ENCODE measurements at regions not wholly inside any gene's neighbourhood (a gene's known extent, or its start where the extent isn't known, plus 50 kb on each side); places are given as distances from the start of the nearest gene placed in this dataset.

GRCh38 chr6:156599366-156599765 lies 177.8 kb upstream of the ARID1B start:
- no peaks in the 10 kb centered on the region for H3K36me3 ChIP-seq
- peak overlapping the region; percentile 56 to 64 for H3K27ac ChIP-seq
- no peak for TF ChIP-seq CTCF (IDR thresholded peaks at IDR 0.05)
- no peak for TF ChIP-seq POLR2AphosphoS5 (IDR thresholded peaks at IDR 0.05)
- TF ChIP-seq POLR2A (IDR thresholded peaks at IDR 0.05): no peak
- H3K4me1 ChIP-seq (replicated peaks): no peaks in the 10 kb centered on the region
- no peaks in the 10 kb centered on the region for H3K9me3 ChIP-seq
- intact Hi-C loops (cut with DNase I): no loop called here
- DNase-seq (ENCODE audit: low spot score): no peak
- WGBS: 53% methylated on average over 11 of the region's 11 CpGs
- no peaks in the 10 kb centered on the region for H3K27me3 ChIP-seq (replicated peaks; ENCODE audit: insufficient read depth)
- H3K4me3 ChIP-seq: no peak overlapping the region

DNA sequence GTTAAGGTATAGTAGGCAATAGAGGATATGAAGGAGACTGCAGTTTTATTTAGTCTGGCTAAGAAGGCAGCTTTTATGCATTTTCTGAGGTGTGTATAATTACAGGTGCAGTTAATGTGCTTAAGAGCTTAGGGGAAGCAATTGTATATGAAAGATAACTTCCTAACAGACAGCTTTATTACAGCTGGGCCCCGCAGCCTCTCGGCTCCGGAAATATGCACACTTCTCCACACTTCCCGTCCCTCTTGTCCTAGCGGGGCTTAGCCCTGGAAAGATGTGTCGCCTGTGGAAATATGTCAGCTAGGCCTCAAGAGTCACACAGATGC lies 178.4 kb upstream of the ARID1B start:
- 60% methylated on average over 6 of the region's 6 CpGs for WGBS
- Histone ChIP-seq H3K36me3 (no peaks in the 10 kb centered on the region), H3K4me3 (no peak overlapping the region), H3K9me3 (no peaks in the 10 kb centered on the region), H3K4me1 (replicated peaks) (no peaks in the 10 kb centered on the region), H3K27me3 (replicated peaks; ENCODE audit: insufficient read depth) (no peaks in the 10 kb centered on the region), H3K27ac (peak overlapping the region; percentile 56 to 64)
- DNase-seq (ENCODE audit: low spot score): no peak
- intact Hi-C loops (cut with DNase I): no loop called here
- TF ChIP-seq CTCF (IDR thresholded peaks at IDR 0.05): no peak
- TF ChIP-seq POLR2AphosphoS5 (IDR thresholded peaks at IDR 0.05): no peak
- TF ChIP-seq POLR2A (IDR thresholded peaks at IDR 0.05): no peak

GRCh38 chr6:156598071-156598854 lies 178.9 kb upstream of the ARID1B start:
- Histone ChIP-seq H3K27ac (no peak overlapping the region), H3K27me3 (replicated peaks; ENCODE audit: insufficient read depth) (no peaks in the 10 kb centered on the region), H3K36me3 (no peaks in the 10 kb centered on the region), H3K4me1 (replicated peaks) (no peaks in the 10 kb centered on the region), H3K4me3 (no peak overlapping the region), H3K9me3 (no peaks in the 10 kb centered on the region)
- 80% methylated on average over 22 of the region's 22 CpGs for WGBS
- DNase-seq (ENCODE audit: low spot score): no peak
- intact Hi-C loops (cut with DNase I): no loop called here
- TF ChIP-seq CTCF (IDR thresholded peaks at IDR 0.05) (no peak), POLR2A (IDR thresholded peaks at IDR 0.05) (no peak), POLR2AphosphoS5 (IDR thresholded peaks at IDR 0.05) (no peak)

- intact Hi-C loops (cut with DNase I): no loop called here
- Histone ChIP-seq H3K27me3 (replicated peaks; ENCODE audit: insufficient read depth) (no peaks in the 10 kb centered on the region), H3K36me3 (no peaks in the 10 kb centered on the region), H3K27ac (no peak overlapping the region), H3K4me1 (replicated peaks) (no peaks in the 10 kb centered on the region), H3K4me3 (no peak overlapping the region), H3K9me3 (no peaks in the 10 kb centered on the region)
- WGBS: 72% methylated on average over 5 of the region's 5 CpGs
- DNase-seq (ENCODE audit: low spot score): no peak
- TF ChIP-seq POLR2AphosphoS5 (IDR thresholded peaks at IDR 0.05): no peak
- no peak for TF ChIP-seq POLR2A (IDR thresholded peaks at IDR 0.05)
- TF ChIP-seq CTCF (IDR thresholded peaks at IDR 0.05): no peak
These were observed 180.1 kb upstream of the ARID1B start for GRCh38 chr6:156597095-156597494.

DNA sequence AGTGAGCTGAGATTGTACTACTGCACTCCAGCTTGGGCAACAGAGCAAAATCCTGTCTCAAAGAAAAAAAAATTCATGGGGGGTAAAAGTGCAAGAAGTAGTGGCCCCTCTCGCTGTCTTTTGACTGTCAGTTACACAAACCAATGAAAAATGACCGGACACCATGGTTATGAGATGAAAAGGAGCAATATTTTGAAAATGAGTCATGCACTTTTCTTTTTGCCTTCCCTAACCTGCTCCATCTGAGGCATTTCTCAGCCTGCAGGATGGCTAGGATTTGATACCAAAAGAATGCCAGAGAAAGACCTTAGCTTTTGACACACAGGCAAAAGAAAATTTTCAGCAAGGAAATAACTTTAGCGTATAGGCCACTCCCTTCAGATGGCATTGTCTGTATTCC lies 181.7 kb upstream of the ARID1B start:
- Histone ChIP-seq H3K4me3 (no peak overlapping the region), H3K27me3 (replicated peaks; ENCODE audit: insufficient read depth) (no peaks in the 10 kb centered on the region), H3K9me3 (no peaks in the 10 kb centered on the region), H3K4me1 (replicated peaks) (no peaks in the 10 kb centered on the region), H3K27ac (no peak overlapping the region), H3K36me3 (no peaks in the 10 kb centered on the region)
- intact Hi-C loops (cut with DNase I): no loop called here
- no peak for TF ChIP-seq POLR2A (IDR thresholded peaks at IDR 0.05)
- TF ChIP-seq POLR2AphosphoS5 (IDR thresholded peaks at IDR 0.05): no peak
- no peak for TF ChIP-seq CTCF (IDR thresholded peaks at IDR 0.05)
- no peak for DNase-seq (ENCODE audit: low spot score)
- 93% methylated on average over 3 of the region's 3 CpGs for WGBS

Data from prostate gland (tissue), 2 donors.